ENCODE measurements at regions not wholly inside any gene's neighbourhood (a gene's known extent, or its start where the extent isn't known, plus 50 kb on each side); places are given as distances from the start of the nearest gene placed in this dataset.

- Histone ChIP-seq H3K79me2 (ENCODE audit: insufficient read depth, low read length) (no peaks in the 10 kb centered on the region), H3K9ac (ENCODE audit: low read length) (no peak overlapping the region), H2AFZ (ENCODE audit: low read depth, low read length, severe bottlenecking) (no peak overlapping the region), H3K9me3 (ENCODE audit: insufficient read depth, low read length) (no peaks in the 10 kb centered on the region), H3K9me2 (replicated peaks; ENCODE audit: insufficient read depth, low read length) (no peaks in the 10 kb centered on the region), H4K20me1 (ENCODE audit: low read depth, low read length) (no peaks in the 10 kb centered on the region), H3K36me3 (ENCODE audit: low read length) (no peaks in the 10 kb centered on the region), H3K4me2 (ENCODE audit: low read depth, low read length, poor library complexity, severe bottlenecking) (no peak overlapping the region), H3F3A (ENCODE audit: insufficient read depth) (no peaks in the 10 kb centered on the region), H3K27ac (ENCODE audit: low read depth, low read length) (no peak overlapping the region), H3K4me3 (ENCODE audit: insufficient read depth, low read length, poor library complexity, severe bottlenecking) (no peak overlapping the region), H3K27me3 (ENCODE audit: low read length) (no peaks in the 10 kb centered on the region)
- no peak for TF ChIP-seq EZH2phosphoT487 (conservative IDR thresholded peaks at IDR 0.05; ENCODE audit: low read length)
- TF ChIP-seq CTCF (IDR thresholded peaks at IDR 0.05; ENCODE audit: insufficient read depth, low read length, poor library complexity, severe bottlenecking) = no peak
These were observed 221.1 kb upstream of the THBS1 start for GRCh38 chr15:39359771-39360170.

GRCh38 chr15:39360452-39360851, 220.4 kb upstream of the THBS1 start:
- Histone ChIP-seq H3F3A (ENCODE audit: insufficient read depth) (no peaks in the 10 kb centered on the region), H3K79me2 (ENCODE audit: insufficient read depth, low read length) (no peaks in the 10 kb centered on the region), H3K4me2 (ENCODE audit: low read depth, low read length, poor library complexity, severe bottlenecking) (no peak overlapping the region), H2AFZ (ENCODE audit: low read depth, low read length, severe bottlenecking) (no peak overlapping the region), H3K9me2 (replicated peaks; ENCODE audit: insufficient read depth, low read length) (no peaks in the 10 kb centered on the region), H4K20me1 (ENCODE audit: low read depth, low read length) (no peaks in the 10 kb centered on the region), H3K4me3 (ENCODE audit: insufficient read depth, low read length, poor library complexity, severe bottlenecking) (no peak overlapping the region), H3K36me3 (ENCODE audit: low read length) (no peaks in the 10 kb centered on the region), H3K9ac (ENCODE audit: low read length) (no peak overlapping the region), H3K9me3 (ENCODE audit: insufficient read depth, low read length) (no peaks in the 10 kb centered on the region), H3K27ac (ENCODE audit: low read depth, low read length) (no peak overlapping the region), H3K27me3 (ENCODE audit: low read length) (no peaks in the 10 kb centered on the region)
- TF ChIP-seq EZH2phosphoT487 (conservative IDR thresholded peaks at IDR 0.05; ENCODE audit: low read length) (no peak), CTCF (IDR thresholded peaks at IDR 0.05; ENCODE audit: insufficient read depth, low read length, poor library complexity, severe bottlenecking) (no peak)

GRCh38 chr15:39361497-39361896, 219.4 kb upstream of the THBS1 start:
- TF ChIP-seq CTCF (IDR thresholded peaks at IDR 0.05; ENCODE audit: insufficient read depth, low read length, poor library complexity, severe bottlenecking) = no peak
- Histone ChIP-seq H3K9ac (ENCODE audit: low read length) (no peak overlapping the region), H2AFZ (ENCODE audit: low read depth, low read length, severe bottlenecking) (no peak overlapping the region), H3K9me3 (ENCODE audit: insufficient read depth, low read length) (no peaks in the 10 kb centered on the region), H3K27ac (ENCODE audit: low read depth, low read length) (no peak overlapping the region), H3K4me3 (ENCODE audit: insufficient read depth, low read length, poor library complexity, severe bottlenecking) (no peak overlapping the region), H3K79me2 (ENCODE audit: insufficient read depth, low read length) (no peaks in the 10 kb centered on the region), H3F3A (ENCODE audit: insufficient read depth) (no peaks in the 10 kb centered on the region), H3K4me2 (ENCODE audit: low read depth, low read length, poor library complexity, severe bottlenecking) (no peak overlapping the region), H3K27me3 (ENCODE audit: low read length) (no peaks in the 10 kb centered on the region), H4K20me1 (ENCODE audit: low read depth, low read length) (no peaks in the 10 kb centered on the region), H3K36me3 (ENCODE audit: low read length) (no peaks in the 10 kb centered on the region), H3K9me2 (replicated peaks; ENCODE audit: insufficient read depth, low read length) (no peaks in the 10 kb centered on the region)

Measured in SU-DHL-6 (cell line).